ENCODE measurements at regions not wholly inside any gene's neighbourhood (a gene's known extent, or its start where the extent isn't known, plus 50 kb on each side); places are given as distances from the start of the nearest gene placed in this dataset.

- H3K27me3 Mint-ChIP-seq (ENCODE audit: insufficient read depth), result no peaks in the 10 kb centered on the region
- peaks cover 11% of the 10 kb centered on the region for H3K4me1 Mint-ChIP-seq
- TF ChIP-seq, protein P1, sequence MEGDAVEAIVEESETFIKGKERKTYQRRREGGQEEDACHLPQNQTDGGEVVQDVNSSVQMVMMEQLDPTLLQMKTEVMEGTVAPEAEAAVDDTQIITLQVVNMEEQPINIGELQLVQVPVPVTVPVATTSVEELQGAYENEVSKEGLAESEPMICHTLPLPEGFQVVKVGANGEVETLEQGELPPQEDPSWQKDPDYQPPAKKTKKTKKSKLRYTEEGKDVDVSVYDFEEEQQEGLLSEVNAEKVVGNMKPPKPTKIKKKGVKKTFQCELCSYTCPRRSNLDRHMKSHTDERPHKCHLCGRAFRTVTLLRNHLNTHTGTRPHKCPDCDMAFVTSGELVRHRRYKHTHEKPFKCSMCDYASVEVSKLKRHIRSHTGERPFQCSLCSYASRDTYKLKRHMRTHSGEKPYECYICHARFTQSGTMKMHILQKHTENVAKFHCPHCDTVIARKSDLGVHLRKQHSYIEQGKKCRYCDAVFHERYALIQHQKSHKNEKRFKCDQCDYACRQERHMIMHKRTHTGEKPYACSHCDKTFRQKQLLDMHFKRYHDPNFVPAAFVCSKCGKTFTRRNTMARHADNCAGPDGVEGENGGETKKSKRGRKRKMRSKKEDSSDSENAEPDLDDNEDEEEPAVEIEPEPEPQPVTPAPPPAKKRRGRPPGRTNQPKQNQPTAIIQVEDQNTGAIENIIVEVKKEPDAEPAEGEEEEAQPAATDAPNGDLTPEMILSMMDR (conservative IDR thresholded peaks at IDR 0.05), result no peak
- no peak overlapping the region for H3K27ac Mint-ChIP-seq
- H3K9me3 ChIP-seq (ENCODE audit: control insufficient read depth, low read length), result no peaks in the 10 kb centered on the region
- 97 to 100% methylated on average over 1 of the region's 1 CpG for WGBS, 2 experiments (ENCODE audit: insufficient coverage in 1 of 2, insufficient read length in 1 of 2)
- H3K4me3 Mint-ChIP-seq, result no peak overlapping the region
- no peaks in the 10 kb centered on the region for H3K4me1 ChIP-seq (ENCODE audit: control insufficient read depth, insufficient read depth, low read length)
- no peak overlapping the region for H3K4me3 ChIP-seq (ENCODE audit: low read length)
- no peak overlapping the region for H3K9ac ChIP-seq (ENCODE audit: extremely low read depth, low read length, poor library complexity, severe bottlenecking)
- no peaks in the 10 kb centered on the region for H3K27me3 ChIP-seq (ENCODE audit: control insufficient read depth, insufficient read depth, low read length, poor library complexity, severe bottlenecking)
- no peak overlapping the region for H3K27ac ChIP-seq (ENCODE audit: low read depth, low read length)
- H3K36me3 Mint-ChIP-seq (ENCODE audit: low read depth), result no peaks in the 10 kb centered on the region
- peaks cover 5% of the 10 kb centered on the region for H3K9me3 Mint-ChIP-seq
- no peak for DNase-seq
- no peaks in the 10 kb centered on the region for H3K36me3 ChIP-seq (ENCODE audit: control insufficient read depth, insufficient read depth, low read length)
Observed at GRCh38 chr4:96526625-96527024, 686.7 kb downstream of the PDHA2 start.

DNA sequence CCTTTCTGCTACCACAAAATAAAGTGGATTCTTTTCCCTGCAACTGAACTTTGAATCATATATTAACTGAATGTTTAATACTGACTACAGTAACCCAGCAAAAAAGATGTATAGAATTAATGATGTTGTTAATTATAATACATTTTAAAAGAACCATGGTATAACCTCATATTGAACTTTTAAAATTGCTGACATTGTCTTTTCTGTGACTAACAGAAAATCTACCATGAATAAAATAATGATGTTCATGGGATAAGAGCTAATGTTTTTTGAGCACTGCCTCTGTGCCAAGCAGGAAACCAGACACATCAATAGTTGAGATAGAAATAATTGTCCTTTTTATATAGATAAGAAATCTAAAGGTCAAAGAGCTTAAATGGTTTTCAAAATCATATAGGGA lies 691.9 kb downstream of the PDHA2 start:
- H3K27ac ChIP-seq (ENCODE audit: low read depth, low read length), result no peak overlapping the region
- DNase-seq, result no peak
- H3K4me3 ChIP-seq (ENCODE audit: low read length), result no peak overlapping the region
- no peaks in the 10 kb centered on the region for H3K9me3 ChIP-seq (ENCODE audit: control insufficient read depth, low read length)
- H3K4me3 Mint-ChIP-seq, result no peak overlapping the region
- no peaks in the 10 kb centered on the region for H3K27me3 Mint-ChIP-seq (ENCODE audit: insufficient read depth)
- no peaks in the 10 kb centered on the region for H3K4me1 Mint-ChIP-seq
- H3K4me1 ChIP-seq (ENCODE audit: control insufficient read depth, insufficient read depth, low read length), result no peaks in the 10 kb centered on the region
- TF ChIP-seq, protein P1 (conservative IDR thresholded peaks at IDR 0.05), result no peak
- no peak overlapping the region for H3K27ac Mint-ChIP-seq
- H3K36me3 ChIP-seq (ENCODE audit: control insufficient read depth, insufficient read depth, low read length), result no peaks in the 10 kb centered on the region
- H3K27me3 ChIP-seq (ENCODE audit: control insufficient read depth, insufficient read depth, low read length, poor library complexity, severe bottlenecking), result no peaks in the 10 kb centered on the region
- H3K36me3 Mint-ChIP-seq (ENCODE audit: low read depth), result no peaks in the 10 kb centered on the region
- H3K9ac ChIP-seq (ENCODE audit: extremely low read depth, low read length, poor library complexity, severe bottlenecking), result no peak overlapping the region
- peaks cover 4% of the 10 kb centered on the region for H3K9me3 Mint-ChIP-seq

GRCh38 chr4:96543346-96543745 lies 703.5 kb downstream of the PDHA2 start:
- peaks cover 4% of the 10 kb centered on the region for H3K4me1 Mint-ChIP-seq
- H3K4me1 ChIP-seq (ENCODE audit: control insufficient read depth, insufficient read depth, low read length), result peaks cover 4% of the 10 kb centered on the region
- no peaks in the 10 kb centered on the region for H3K27me3 Mint-ChIP-seq (ENCODE audit: insufficient read depth)
- H3K27me3 ChIP-seq (ENCODE audit: control insufficient read depth, insufficient read depth, low read length, poor library complexity, severe bottlenecking), result no peaks in the 10 kb centered on the region
- H3K36me3 ChIP-seq (ENCODE audit: control insufficient read depth, insufficient read depth, low read length), result no peaks in the 10 kb centered on the region
- H3K27ac Mint-ChIP-seq, result no peak overlapping the region
- H3K9me3 Mint-ChIP-seq, result no peaks in the 10 kb centered on the region
- no peak overlapping the region for H3K4me3 Mint-ChIP-seq
- no peak overlapping the region for H3K27ac ChIP-seq (ENCODE audit: low read depth, low read length)
- no peak for DNase-seq
- no peak overlapping the region for H3K9ac ChIP-seq (ENCODE audit: extremely low read depth, low read length, poor library complexity, severe bottlenecking)
- H3K9me3 ChIP-seq (ENCODE audit: control insufficient read depth, low read length), result no peaks in the 10 kb centered on the region
- H3K36me3 Mint-ChIP-seq (ENCODE audit: low read depth), result no peaks in the 10 kb centered on the region
- TF ChIP-seq, protein P1 (conservative IDR thresholded peaks at IDR 0.05), result no peak
- WGBS, 2 experiments (ENCODE audit: insufficient coverage in 1 of 2, insufficient read length in 1 of 2), result 93% methylated on average over 2 of the region's 2 CpGs
- H3K4me3 ChIP-seq (ENCODE audit: low read length), result no peak overlapping the region
